Neural progenitor cell (in vitro differentiated cells): ENCODE measurements at regions not wholly inside any gene's neighbourhood (a gene's known extent, or its start where the extent isn't known, plus 50 kb on each side); places are given as distances from the start of the nearest gene placed in this dataset.

Experiments used
- CTCF ChIP-seq: fragments of 200-600 bp; sonication (generic); IDR thresholded peaks from 2 replicates; pipeline ENCODE4 v1.5.1; 2017; ENCODE audit warnings: antibody characterized with exemption, mild to moderate bottlenecking
- EZH2 ChIP-seq: fragments of 200-600 bp; sonication (generic); IDR thresholded peaks from 2 replicates; pipeline ENCODE4 v1.6.1; 2017; ENCODE audit warnings: antibody characterized with exemption, mild to moderate bottlenecking, moderate library complexity

DNA sequence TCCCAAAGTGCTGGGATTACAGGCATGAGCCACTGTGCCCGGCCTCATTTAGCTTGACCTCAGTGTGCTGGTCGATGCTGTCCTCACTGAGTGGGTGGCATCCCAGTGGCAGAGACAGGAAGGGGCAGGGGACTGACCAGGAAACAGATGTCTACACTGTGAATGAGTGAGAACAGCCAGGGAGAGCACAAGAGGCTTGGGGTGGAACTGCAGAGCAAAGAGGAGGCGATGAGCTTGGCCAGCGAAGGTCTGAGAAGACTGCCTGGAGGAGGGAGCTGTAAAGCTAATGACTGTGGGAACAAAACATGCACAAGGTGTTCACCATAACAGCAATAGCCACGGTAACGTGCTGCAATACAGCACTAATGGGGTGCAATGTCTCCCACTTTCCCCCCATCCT lies 57.2 kb upstream of the BEGAIN start:
- TF ChIP-seq CTCF, result no peak
- TF ChIP-seq EZH2, result no peak
